Stimulated activated CD4-positive, alpha-beta T cell treated with anti-CD3 and anti-CD28 coated beads, Interleukin-1b, Interleukin-23, amount 100 ng/mL, for 4 hours (primary cell): ENCODE measurements at regions not wholly inside any gene's neighbourhood (a gene's known extent, or its start where the extent isn't known, plus 50 kb on each side); places are given as distances from the start of the nearest gene placed in this dataset.
"Not testable (repeated sequence)": the region's sequence is repeated elsewhere in the genome, so short reads cannot be mapped to it uniquely, and the experiment has no call there.

Source experiments
- DNase-seq, 2 donors: peaks; one replicate each; pipeline ENCODE4 v3.0.0-alpha.2; 2020; ENCODE audit warnings: low read depth in 2 of 2

DNA sequence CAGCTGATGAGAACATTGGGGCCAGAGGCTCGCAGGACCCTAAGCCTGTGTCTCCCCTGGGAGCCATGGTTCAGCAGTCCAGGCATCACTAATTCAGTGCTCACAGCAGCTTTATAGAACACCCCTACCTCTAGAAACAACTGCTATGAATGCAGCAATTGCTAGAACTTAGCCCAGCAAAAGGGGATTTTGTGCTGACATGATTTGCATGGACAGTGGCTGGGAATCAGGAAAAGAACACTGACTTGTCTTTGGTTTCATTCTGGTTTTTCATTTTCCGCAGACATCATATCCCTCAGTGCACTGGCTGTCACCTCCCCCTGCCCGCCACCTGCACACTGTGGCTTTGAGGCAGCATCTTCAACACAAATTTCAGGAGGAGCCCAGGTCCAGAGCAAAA is 3964.9 kb upstream of the TPTE start:
- DNase-seq = not testable (repeated sequence)

- DNase-seq = not testable (repeated sequence)
These were observed 3964.0 kb upstream of the TPTE start for GRCh38 chr21:6557415-6557814.

DNA sequence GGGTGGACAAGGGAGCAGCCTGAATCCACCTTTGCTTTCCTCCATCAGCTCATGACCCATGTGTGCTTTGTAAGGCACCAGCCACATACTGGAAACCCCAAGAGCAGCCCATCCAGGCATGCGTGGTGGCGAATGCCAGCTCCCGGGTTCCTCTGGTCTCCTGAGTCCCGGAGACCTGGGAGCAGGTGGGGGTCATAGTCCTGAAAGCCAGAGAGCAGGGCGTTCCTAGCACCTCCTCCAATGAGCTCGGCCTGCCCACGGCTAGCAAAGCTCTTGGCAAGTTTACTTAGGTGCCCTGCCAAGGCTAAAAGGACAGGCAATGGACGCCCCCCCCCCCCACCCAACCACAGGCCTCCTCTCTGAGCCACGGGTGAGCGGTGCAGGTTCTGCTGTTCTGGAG is 3960.2 kb upstream of the TPTE start:
- not testable (repeated sequence) for DNase-seq

- DNase-seq = not testable (repeated sequence)
These were observed 3959.8 kb upstream of the TPTE start for GRCh38 chr21:6561578-6561977.

DNA sequence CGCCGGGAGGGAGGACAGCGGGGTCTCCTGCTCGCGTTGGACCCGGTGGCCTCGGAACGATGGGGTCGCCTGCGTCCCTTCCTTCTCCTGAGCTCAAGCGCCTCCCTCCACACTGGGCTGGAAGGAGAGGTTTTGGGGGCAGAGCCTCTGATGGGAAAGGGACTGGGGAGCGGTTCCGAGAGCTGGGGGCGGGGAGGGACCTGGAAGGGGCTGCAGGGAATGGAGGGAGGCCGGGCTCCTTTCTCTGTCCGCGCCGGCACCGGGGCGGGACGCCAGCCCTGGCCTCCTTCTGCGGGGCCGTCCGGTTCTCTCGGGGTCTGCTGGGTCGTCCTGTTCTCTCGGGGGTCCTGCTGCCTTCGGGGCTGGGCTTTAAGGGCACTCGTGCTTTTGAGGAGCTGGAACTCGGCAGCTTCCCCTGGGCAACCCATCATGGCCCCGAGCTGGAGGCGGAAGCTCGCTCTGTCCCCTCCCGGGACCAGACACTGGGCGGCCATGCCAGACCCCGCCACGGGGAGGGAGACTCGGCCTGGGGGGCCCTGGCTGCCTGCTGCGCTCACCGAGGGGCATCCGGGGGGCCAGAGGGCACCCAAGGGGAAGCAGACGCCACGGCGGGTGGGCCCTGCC is 3956.7 kb upstream of the TPTE start:
- not testable (repeated sequence) for DNase-seq

DNA sequence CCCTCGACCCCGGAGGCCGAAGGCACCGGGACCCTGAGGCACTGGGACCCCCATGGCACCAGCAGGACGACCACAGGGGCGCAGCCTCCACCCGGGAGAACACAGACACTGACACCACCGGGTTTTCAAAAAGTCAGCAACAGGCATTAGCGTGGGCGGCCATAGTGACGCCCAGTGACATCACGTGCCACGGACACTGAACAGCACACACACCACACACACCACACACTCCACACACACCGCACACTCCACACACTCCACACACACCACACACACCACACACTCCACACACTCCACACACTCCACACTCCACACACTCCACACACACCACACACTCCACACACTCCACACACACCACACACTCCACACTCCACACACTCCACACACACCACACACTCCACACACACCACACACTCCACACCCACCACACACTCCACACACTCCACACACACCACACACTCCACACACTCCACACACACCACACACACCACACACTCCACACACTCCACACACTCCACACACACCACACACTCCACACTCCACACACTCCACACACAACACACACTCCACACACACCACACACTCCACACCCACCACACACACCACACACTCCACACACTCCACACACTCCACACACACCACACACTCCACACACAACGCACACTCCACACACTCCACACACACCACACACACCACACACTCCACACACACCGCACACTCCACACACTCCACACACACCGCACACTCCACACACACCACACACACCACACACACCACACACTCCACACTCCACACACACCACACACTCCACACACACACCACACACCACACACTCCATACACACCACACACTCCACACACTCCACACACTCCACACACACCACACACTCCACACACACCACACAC is 3955.9 kb upstream of the TPTE start:
- DNase-seq = peak in 1 of 2 donors; percentile 11

- DNase-seq = not testable (repeated sequence)
These were observed 3953.8 kb upstream of the TPTE start for GRCh38 chr21:6567542-6567941.

DNA sequence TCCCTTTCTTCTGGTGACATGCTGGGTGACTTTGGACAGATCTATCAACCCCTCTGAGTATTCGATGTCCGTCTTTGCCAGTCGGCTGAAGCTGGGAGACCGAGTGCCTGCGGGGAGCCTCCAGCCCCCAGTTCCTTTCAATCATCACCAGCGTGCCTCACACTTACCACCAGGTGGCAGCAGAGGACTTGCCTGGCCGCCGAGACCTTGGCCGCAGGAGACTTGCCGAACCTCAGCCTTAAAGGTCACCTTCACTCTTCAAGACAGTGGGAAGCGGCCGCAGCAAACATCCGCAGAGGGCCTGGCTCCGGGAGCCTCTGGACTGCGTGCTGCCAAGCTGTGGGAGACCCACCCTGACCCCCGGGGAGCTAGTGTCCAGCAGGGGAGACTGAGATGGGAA is 3952.2 kb upstream of the TPTE start:
- not testable (repeated sequence) for DNase-seq

GRCh38 chr21:6569587-6570392 is 3951.6 kb upstream of the TPTE start:
- not testable (repeated sequence) for DNase-seq

- DNase-seq = not testable (repeated sequence)
These were observed 3950.5 kb upstream of the TPTE start for GRCh38 chr21:6570700-6571368.

DNA sequence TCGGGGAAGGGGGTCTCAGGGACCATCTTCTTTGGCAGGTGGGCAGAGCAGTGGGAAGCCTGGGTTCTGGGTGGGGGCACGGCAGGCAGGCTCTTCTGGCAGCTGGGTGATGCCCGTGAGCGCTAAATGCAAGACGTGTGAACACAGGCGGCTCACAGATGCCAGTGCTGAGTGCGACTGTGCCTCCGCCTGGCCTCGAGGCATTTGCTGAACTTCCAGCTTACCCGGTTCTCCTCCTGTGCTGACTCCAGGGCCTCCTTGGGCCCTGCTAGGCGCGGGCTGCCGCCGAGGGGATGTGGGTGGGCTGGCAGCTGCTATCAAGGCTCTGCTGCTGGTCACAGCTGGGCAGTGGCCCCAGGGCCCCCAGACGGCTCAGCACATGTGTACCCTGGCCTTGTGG is 3947.8 kb upstream of the TPTE start:
- not testable (repeated sequence) for DNase-seq

GRCh38 chr21:6579801-6580200 is 3941.6 kb upstream of the TPTE start:
- DNase-seq = not testable (repeated sequence)
